Activated CD8-positive, alpha-beta T cell treated with anti-CD3 and anti-CD28 coated beads for 36 hours (primary cell): ENCODE measurements at regions not wholly inside any gene's neighbourhood (a gene's known extent, or its start where the extent isn't known, plus 50 kb on each side); places are given as distances from the start of the nearest gene placed in this dataset.

Experiments used
- ATAC-seq: fragments of 200-7000 bp; cut with Tn5 transposase; one replicate; pipeline ENCODE4 v1.10.0; 2021; ENCODE audit warnings: mild to moderate bottlenecking, moderate library complexity
- CTCF ChIA-PET: fragments of 350-600 bp; sonication (Branson Sonifier 250); formaldehyde crosslinking; loops from one replicate; lab custom pipeline; 2021; ENCODE audit warnings: antibody characterized with exemption; lab: Charles Lee
- POLR2A ChIA-PET: fragments of 350-600 bp; sonication (Branson Sonifier 250); formaldehyde crosslinking; loops from one replicate; lab custom pipeline; 2021; ENCODE audit warnings: antibody characterized with exemption; lab: Charles Lee
- DNase-seq: peaks from one replicate; pipeline ENCODE4 v3.0.0-alpha.2; 2020
- H3K27ac Mint-ChIP-seq: one replicate; pipeline ENCODE4 v1.8.0; 2021; ENCODE audit warnings: mild to moderate bottlenecking, mixed read lengths
- H3K27me3 Mint-ChIP-seq: one replicate; pipeline ENCODE4 v1.8.0; 2021; ENCODE audit warnings: mixed read lengths
- H3K36me3 Mint-ChIP-seq: one replicate; pipeline ENCODE4 v1.8.0; 2021; ENCODE audit warnings: low read depth, mixed read lengths
- H3K4me1 Mint-ChIP-seq: one replicate; pipeline ENCODE4 v1.8.0; 2021; ENCODE audit warnings: low read depth, mixed read lengths
- H3K4me3 Mint-ChIP-seq: one replicate; pipeline ENCODE4 v1.8.0; 2021; ENCODE audit warnings: mild to moderate bottlenecking, moderate library complexity, mixed read lengths
- H3K9me3 Mint-ChIP-seq: one replicate; pipeline ENCODE4 v1.8.0; 2021; ENCODE audit warnings: mixed read lengths
- intact Hi-C: fragments of 100-400 bp; cut with micrococcal nuclease; formaldehyde crosslinking; loops from one replicate; pipeline ENCODE4 v1.10.0; 2022
- TF ChIP-seq, protein P1 (sequence below): fragments of 200-600 bp; IDR thresholded peaks from one replicate; pipeline ENCODE4 v1.8.0; 2022; ENCODE audit warnings: antibody characterized with exemption, mild to moderate bottlenecking

DNA sequence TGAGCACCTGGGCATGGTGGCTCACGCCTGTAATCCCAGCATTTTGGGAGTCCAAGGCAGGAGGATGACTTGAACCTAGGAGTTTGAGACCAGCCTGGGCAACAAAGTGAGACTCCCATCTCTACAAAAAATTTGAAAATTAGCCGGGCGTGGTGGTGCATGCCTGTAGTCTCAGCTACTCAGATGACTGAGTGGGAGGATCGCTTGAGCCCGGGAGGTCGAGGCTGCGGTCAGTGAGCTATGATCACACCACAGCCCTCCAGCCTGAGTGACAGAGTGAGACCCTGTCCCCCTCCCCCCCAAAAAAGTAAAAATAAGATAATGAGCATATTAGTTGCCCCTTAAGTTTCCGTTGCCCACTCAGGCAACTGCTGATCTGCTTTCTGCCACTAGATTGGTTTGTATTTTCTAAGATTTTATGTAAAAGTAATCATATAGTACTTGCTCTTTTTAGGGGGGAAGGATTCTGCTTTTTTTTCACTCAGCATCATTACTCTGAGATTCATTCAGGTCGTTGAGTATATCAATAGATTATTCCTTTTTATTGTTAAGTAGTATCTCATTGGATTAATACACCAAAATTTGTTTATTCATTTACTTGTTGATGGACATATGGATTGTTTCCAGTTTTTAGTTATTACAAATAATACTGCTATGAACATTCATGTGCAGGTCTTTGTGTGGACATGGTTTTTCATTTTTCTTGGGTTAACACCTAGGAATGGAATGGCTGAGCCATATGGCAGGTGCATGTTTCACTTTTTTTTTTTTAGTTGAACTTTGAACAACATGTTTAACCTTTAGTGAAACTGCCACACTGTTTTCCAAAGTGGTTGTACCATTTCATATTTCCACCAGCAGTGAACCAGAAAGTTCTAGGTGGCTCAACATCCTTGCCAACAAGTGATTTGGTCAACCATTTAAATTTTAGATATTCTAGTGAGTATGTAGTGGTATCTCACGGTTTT lies 75.0 kb upstream of the SPRED2 start:
- intact Hi-C loops: no loop called here
- ATAC-seq (no peak), DNase-seq (no peak)
- TF ChIP-seq, protein P1, sequence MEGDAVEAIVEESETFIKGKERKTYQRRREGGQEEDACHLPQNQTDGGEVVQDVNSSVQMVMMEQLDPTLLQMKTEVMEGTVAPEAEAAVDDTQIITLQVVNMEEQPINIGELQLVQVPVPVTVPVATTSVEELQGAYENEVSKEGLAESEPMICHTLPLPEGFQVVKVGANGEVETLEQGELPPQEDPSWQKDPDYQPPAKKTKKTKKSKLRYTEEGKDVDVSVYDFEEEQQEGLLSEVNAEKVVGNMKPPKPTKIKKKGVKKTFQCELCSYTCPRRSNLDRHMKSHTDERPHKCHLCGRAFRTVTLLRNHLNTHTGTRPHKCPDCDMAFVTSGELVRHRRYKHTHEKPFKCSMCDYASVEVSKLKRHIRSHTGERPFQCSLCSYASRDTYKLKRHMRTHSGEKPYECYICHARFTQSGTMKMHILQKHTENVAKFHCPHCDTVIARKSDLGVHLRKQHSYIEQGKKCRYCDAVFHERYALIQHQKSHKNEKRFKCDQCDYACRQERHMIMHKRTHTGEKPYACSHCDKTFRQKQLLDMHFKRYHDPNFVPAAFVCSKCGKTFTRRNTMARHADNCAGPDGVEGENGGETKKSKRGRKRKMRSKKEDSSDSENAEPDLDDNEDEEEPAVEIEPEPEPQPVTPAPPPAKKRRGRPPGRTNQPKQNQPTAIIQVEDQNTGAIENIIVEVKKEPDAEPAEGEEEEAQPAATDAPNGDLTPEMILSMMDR: no peak
- Mint-ChIP-seq H3K4me3 (no peak overlapping the region), H3K4me1 (no peaks in the 10 kb centered on the region), H3K9me3 (peaks cover 3% of the 10 kb centered on the region), H3K27ac (no peak overlapping the region), H3K27me3 (peaks cover 2% of the 10 kb centered on the region), H3K36me3 (no peaks in the 10 kb centered on the region)
- ChIA-PET POLR2A (no interaction called here), CTCF (interaction anchor here (1.8 kb wide), 1 partner anchor 125 kb away, joined by 3 read pairs; no protein-coding TSS in a partner anchor)

DNA sequence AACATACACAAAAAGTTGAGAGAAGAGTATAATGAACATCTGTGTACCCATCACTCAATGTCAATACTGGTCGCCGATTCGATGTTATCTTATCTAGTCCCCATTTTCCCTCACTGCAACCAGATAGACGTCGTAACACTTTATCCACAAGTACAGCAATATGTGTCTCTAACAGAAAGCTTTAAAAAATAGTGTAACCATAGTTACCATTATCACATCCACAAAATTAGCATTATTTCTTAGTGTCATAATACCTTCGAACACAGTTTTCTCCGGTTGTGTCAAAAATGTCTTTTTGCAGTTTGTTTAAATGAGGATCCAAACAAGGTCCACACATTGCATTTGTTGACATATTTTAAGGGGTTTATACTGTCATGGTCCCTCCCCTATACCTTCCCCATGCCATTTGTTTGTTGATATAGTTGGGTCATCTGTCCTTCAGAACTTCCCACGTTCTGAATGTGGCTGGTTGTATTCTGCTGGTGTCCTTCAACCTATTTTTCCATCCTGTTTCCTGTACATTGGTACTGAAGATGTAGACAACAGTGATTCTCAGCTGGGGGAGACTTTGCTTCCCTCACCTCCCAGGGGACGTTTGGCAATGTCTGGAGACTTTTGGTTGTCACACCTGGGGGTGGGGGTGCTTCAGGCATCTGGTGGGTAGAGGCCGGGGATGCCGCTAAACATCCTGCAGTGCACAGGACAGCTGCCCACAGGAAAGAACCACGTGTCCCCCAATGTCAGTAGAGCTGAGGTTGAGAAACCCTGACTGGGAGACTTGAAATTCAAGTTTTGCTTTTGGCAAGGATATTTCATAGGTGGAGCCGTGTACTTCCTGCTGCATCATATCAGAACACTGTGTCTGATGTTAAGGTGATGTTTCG lies 72.7 kb upstream of the SPRED2 start:
- Mint-ChIP-seq H3K27ac (no peak overlapping the region), H3K4me3 (no peak overlapping the region), H3K4me1 (no peaks in the 10 kb centered on the region), H3K9me3 (peaks cover 3% of the 10 kb centered on the region), H3K36me3 (no peaks in the 10 kb centered on the region), H3K27me3 (peaks cover 2% of the 10 kb centered on the region)
- TF ChIP-seq, protein P1: no peak
- intact Hi-C loops: no loop called here
- ChIA-PET POLR2A (no interaction called here), CTCF (interaction anchor here (1.0 to 1.8 kb wide), 2 partner anchors 49 to 122 kb away, joined by 3 read pairs; no protein-coding TSS in a partner anchor)
- no peak for ATAC-seq
- DNase-seq: no peak

DNA sequence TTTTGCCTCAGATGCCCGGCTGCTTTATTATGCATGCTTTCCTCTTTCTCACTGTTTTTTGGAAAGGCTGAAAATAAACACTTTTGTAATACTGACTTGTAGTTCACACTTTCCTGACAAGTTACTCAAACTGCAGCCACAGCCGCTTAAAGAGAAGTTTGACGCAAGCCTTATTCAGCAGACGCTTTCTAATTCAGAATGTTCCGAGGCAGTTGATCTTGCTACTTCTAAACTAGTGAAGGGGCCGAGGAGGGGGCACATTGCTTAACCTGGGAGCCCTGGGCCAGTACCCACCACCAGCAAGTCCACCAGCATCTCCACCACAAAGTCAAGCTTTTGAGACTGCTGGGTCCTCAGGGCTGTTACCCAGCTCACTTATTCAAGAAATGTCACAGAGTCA lies 71.8 kb upstream of the SPRED2 start:
- CTCF ChIA-PET: no interaction called here
- POLR2A ChIA-PET: no interaction called here

DNA sequence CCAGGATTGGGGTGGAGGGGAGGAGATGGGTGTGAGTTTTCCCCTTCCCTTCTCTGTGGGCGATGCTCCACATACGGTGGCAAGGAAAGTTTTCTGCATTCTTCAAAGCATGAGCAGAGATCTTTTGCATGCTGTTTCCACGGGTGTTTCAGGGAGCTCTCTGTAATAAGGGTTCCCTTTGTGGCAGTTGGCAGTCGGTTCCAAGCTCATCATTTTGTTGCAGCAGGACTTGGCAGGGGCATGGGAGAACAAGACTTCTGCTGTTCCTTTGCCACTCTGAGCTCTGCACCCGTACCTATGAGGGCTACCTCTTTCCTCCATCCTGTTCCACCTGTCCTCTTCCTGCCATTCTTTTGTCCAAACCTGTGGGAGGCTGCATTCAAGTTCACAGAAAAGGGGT lies 71.3 kb upstream of the SPRED2 start:
- TF ChIP-seq, protein P1: no peak
- Mint-ChIP-seq H3K36me3 (no peaks in the 10 kb centered on the region), H3K27ac (no peak overlapping the region), H3K4me3 (no peak overlapping the region), H3K27me3 (peaks cover 2% of the 10 kb centered on the region), H3K4me1 (no peaks in the 10 kb centered on the region), H3K9me3 (peaks cover 3% of the 10 kb centered on the region)
- ChIA-PET CTCF (no interaction called here), POLR2A (no interaction called here)
- no peak for DNase-seq
- intact Hi-C loops: no loop called here
- ATAC-seq: no peak

More for the DNA sequence above, 71.8 kb upstream of the SPRED2 start:
- Mint-ChIP-seq H3K4me3 (no peak overlapping the region), H3K36me3 (no peaks in the 10 kb centered on the region), H3K9me3 (peaks cover 3% of the 10 kb centered on the region), H3K27ac (no peak overlapping the region), H3K27me3 (peaks cover 2% of the 10 kb centered on the region), H3K4me1 (no peaks in the 10 kb centered on the region)
- intact Hi-C loops: no loop called here
- no peak for DNase-seq
- TF ChIP-seq, protein P1: no peak
- no peak for ATAC-seq
